HG03108 (cell line): ENCODE measurements at regions not wholly inside any gene's neighbourhood (a gene's known extent, or its start where the extent isn't known, plus 50 kb on each side); places are given as distances from the start of the nearest gene placed in this dataset.

Experiments
- ATAC-seq: cut with Tn5 transposase; IDR thresholded peaks from one replicate; pipeline ENCODE4 v1.9.1; 2021; ENCODE audit warnings: moderate library complexity; ENCODE audit not compliant: unreplicated experiment

- no peak for ATAC-seq
Observed at GRCh38 chr3:159773706-159774105, 214.9 kb upstream of the IL12A start.

GRCh38 chr3:159775372-159775961 is 213.2 kb upstream of the IL12A start:
- no peak for ATAC-seq

GRCh38 chr3:159776779-159777178 is 211.9 kb upstream of the IL12A start:
- no peak for ATAC-seq

- ATAC-seq, result no peak
Observed at GRCh38 chr3:159779883-159780282, 208.8 kb upstream of the IL12A start.

GRCh38 chr3:159781867-159782266 is 206.8 kb upstream of the IL12A start:
- ATAC-seq, result no peak

GRCh38 chr3:159782724-159783421 is 205.8 kb upstream of the IL12A start:
- ATAC-seq, result no peak

- no peak for ATAC-seq
Observed at GRCh38 chr3:159783780-159784742, 204.6 kb upstream of the IL12A start.

GRCh38 chr3:159785273-159785708 is 203.3 kb upstream of the IL12A start:
- ATAC-seq, result no peak

GRCh38 chr3:159786489-159787177 is 202.0 kb upstream of the IL12A start:
- no peak for ATAC-seq

- no peak for ATAC-seq
Observed at GRCh38 chr3:159787178-159787574, 201.5 kb upstream of the IL12A start.

- no peak for ATAC-seq
Observed at GRCh38 chr3:159787794-159788205, 200.8 kb upstream of the IL12A start.

GRCh38 chr3:159788291-159788690 is 200.3 kb upstream of the IL12A start:
- no peak for ATAC-seq

- no peak for ATAC-seq
Observed at GRCh38 chr3:159789017-159789416, 199.6 kb upstream of the IL12A start.

- no peak for ATAC-seq
Observed at GRCh38 chr3:159789742-159790635, 198.6 kb upstream of the IL12A start.

- ATAC-seq, result no peak
Observed at GRCh38 chr3:159791336-159791735, 197.3 kb upstream of the IL12A start.

GRCh38 chr3:159792070-159792469 is 196.6 kb upstream of the IL12A start:
- no peak for ATAC-seq

- no peak for ATAC-seq
Observed at GRCh38 chr3:159795042-159795441, 193.6 kb upstream of the IL12A start.

- ATAC-seq, result no peak
Observed at GRCh38 chr3:159795681-159796175, 192.9 kb upstream of the IL12A start.

GRCh38 chr3:159796226-159796625 is 192.4 kb upstream of the IL12A start:
- no peak for ATAC-seq

GRCh38 chr3:159796744-159797143 is 191.9 kb upstream of the IL12A start:
- ATAC-seq, result no peak
